GM12872 (cell line): ENCODE measurements at regions not wholly inside any gene's neighbourhood (a gene's known extent, or its start where the extent isn't known, plus 50 kb on each side); places are given as distances from the start of the nearest gene placed in this dataset.

ENCODE experiments used
- TF ChIP-seq, protein P1 (sequence below): IDR thresholded peaks from 3 replicates; pipeline ENCODE4 v1.5.1; 2011; ENCODE audit warnings: low read depth, mild to moderate bottlenecking, low read length, moderate library complexity; ENCODE audit not compliant: insufficient read depth

DNA sequence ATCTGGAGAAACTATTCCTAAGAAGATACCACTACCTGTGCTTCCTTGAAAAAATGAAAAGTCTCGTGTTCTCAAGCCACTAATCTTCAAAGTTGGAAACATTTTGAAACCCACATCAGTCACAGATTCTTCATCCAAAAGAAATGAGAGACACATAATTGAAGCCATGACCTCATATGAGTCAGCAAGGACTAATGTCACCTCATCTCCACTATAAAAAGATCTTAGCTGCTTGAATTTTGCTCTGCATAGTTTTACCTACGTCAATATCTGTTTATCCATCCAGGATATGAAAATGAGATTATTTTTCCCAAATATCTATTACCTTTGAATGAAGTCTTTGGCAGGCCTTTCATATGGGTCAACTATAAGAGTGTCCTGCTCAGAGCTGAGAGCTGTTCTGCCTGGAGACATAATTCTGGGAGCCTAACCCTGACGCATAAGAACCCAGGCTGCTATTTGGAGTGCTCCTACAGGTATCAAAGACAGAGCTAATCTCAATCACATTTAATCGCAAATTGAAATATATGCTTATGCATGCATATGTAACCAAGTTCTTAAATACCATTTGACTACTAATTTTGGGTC, 312.5 kb upstream of the PKN2 start:
- TF ChIP-seq, protein P1, sequence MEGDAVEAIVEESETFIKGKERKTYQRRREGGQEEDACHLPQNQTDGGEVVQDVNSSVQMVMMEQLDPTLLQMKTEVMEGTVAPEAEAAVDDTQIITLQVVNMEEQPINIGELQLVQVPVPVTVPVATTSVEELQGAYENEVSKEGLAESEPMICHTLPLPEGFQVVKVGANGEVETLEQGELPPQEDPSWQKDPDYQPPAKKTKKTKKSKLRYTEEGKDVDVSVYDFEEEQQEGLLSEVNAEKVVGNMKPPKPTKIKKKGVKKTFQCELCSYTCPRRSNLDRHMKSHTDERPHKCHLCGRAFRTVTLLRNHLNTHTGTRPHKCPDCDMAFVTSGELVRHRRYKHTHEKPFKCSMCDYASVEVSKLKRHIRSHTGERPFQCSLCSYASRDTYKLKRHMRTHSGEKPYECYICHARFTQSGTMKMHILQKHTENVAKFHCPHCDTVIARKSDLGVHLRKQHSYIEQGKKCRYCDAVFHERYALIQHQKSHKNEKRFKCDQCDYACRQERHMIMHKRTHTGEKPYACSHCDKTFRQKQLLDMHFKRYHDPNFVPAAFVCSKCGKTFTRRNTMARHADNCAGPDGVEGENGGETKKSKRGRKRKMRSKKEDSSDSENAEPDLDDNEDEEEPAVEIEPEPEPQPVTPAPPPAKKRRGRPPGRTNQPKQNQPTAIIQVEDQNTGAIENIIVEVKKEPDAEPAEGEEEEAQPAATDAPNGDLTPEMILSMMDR: no peak

DNA sequence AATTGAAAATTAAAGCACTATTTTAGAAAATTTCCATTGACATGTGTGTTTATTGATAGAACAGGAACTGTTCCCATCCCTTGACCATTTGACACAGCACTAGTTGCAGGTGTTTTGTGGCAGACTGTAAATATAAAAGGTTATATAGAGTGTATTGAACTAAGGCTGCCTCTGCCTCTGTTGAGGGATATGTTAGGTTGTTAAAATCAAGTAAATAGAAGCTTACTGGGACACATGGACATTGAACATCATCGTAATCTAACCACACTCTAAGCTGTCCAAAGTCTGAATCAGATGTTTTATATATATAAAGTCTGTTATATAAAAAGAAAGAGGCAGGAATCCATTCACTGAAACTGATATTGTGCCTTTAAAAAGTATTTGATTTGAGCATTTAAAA, 308.1 kb upstream of the PKN2 start:
- TF ChIP-seq, protein P1: no peak

DNA sequence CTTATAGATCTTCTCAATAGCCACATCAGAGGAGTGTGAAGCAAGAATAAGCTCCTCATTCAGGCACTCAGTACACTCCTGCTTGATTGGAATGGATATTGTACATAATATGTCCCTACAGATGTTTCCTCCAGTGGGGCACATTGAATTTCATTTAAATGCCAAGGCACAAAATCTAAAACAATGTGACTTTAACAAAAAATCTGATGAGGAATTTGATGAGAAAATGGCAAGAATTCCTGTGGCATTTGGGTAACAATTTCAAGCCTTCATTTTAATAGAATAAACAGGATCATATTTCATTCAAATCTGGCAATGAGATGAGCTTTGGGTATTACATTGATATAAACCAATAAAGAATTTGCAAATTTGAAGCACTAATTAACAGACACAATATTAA, 307.7 kb upstream of the PKN2 start:
- TF ChIP-seq, protein P1: no peak

DNA sequence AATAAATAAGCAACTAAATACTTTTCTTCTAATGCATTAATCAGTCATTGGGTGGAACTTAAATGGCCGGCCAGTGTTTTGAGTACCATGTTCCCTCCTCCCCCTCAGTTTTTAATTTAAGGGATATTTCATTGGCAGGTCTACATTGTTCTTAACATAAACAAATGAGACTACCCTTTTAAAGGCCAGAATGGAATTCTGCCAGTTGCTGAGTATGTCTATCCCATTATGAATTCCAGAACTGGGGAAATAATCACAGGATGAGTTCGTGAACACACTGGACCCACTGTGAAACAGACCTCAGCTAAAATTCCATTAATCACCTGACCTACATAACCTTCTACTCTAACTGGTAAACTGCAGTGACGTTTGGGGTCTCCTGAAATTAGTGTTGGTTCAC, 305.5 kb upstream of the PKN2 start:
- TF ChIP-seq, protein P1: no peak

DNA sequence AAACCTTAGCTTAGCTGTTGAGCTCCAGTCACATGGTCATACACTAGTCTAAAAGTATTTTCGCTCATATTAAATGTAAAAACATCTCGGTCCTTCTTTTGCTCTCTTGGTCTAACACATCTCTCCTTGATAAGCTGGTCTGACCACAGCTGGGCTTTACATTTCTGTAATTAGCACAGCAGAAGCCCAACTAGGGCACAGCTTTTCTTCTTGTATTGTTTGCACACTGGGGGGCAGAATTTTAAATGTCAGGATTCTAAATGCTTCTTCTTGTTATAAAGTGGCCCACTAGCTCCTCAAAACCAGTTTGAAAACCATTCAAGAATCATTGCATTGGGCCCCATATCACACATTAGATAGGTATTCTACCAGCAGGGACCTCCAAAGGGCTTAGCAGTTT, 289.1 kb upstream of the PKN2 start:
- TF ChIP-seq, protein P1: no peak

DNA sequence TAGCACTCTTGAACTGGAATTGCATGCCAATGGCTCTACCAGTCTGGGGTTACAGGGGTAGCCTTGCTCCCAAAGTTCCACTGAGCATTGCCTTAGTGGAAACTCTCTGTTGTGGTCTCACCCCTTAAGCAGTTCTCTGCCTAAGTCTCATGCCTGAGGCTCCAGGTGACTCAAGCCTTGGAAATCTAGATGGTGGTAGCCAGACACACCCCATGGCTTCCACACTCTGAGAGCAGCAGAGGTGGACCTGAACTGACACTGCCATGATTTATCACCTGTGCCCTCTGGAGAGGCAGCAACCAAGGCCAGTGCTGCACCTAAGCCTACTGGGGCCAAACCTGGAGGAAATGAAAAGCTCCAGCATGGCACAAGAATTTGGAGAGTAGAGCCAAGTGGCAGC, 285.7 kb upstream of the PKN2 start:
- TF ChIP-seq, protein P1: no peak

DNA sequence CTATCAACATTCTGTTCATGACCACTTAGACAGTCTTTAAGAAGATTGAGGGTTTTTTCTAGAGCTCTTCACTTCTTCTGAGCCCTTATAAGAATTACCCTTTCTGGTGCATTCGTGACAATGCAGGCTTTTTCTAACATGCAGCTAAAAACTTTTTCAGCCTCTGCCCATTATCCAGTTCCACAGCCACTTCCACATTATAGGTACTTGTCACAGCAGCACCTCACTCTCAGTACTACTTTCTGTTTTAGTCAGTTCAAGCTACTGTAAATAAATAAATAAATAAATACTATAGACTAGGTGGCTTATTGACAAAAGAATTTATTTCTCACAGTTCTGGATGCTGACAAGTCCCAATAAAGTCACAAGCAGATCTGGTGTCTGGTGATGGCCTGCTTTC, 284.4 kb upstream of the PKN2 start:
- TF ChIP-seq, protein P1: no peak
